ENCODE measurements at regions not wholly inside any gene's neighbourhood (a gene's known extent, or its start where the extent isn't known, plus 50 kb on each side); places are given as distances from the start of the nearest gene placed in this dataset.

DNA sequence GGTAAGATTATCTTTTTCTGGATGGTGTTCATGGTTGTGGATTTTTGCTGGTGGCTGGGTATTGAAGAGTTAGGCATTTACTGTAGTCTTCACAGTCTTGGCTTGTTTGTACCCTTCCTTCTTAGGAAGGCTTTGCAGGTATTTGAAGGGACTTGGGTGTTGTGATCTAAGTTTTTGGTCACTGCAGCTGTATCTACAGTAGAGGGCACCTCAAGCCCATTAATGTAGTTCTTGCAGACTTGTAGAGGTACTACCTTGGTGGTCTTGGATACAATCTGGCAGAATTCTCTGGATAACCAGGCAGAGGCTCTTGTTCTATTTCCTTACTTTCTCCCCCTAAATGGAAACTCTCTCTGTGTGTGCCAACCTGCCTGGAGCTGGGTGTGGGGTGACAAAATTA lies 155.8 kb upstream of the BRINP3 start:
- H3K4me3 ChIP-seq (ENCODE audit: low read depth in 1 of 2, low read length in 1 of 2) = no peak overlapping the region
- no peaks in the 10 kb centered on the region for H3K27me3 ChIP-seq
- no peaks in the 10 kb centered on the region for H3K9me3 ChIP-seq
- no peaks in the 10 kb centered on the region for H3K4me1 ChIP-seq (ENCODE audit: control insufficient read depth in 1 of 2, insufficient read depth in 1 of 2, low read depth in 1 of 2, low read length in 1 of 2)
- no peak for TF ChIP-seq CTCF (IDR thresholded peaks at IDR 0.05)
- no peaks in the 10 kb centered on the region for H3K36me3 ChIP-seq
- no peak overlapping the region for H3K27ac ChIP-seq

DNA sequence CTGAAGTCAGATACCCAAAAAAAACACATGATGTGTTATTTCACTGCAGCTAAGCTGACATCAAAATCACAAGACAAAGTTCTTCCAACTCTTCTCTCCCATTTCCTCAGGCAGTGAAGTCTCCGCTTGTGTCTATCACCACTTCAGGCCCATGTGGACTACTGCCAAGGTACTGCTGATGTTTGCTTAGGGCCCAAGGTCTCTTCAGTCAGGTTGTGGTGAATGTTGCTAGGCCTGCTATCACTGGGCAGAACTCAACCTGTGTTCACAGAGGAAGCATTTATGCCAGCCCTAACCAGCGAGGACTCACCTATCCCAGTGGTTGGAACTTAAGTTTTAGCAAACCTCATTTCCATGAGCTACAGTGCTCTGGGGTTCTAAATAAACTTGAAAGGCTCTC lies 156.5 kb upstream of the BRINP3 start:
- H3K4me3 ChIP-seq (ENCODE audit: low read depth in 1 of 2, low read length in 1 of 2) = no peak overlapping the region
- no peaks in the 10 kb centered on the region for H3K27me3 ChIP-seq
- TF ChIP-seq CTCF (IDR thresholded peaks at IDR 0.05) = no peak
- no peaks in the 10 kb centered on the region for H3K4me1 ChIP-seq (ENCODE audit: control insufficient read depth in 1 of 2, insufficient read depth in 1 of 2, low read depth in 1 of 2, low read length in 1 of 2)
- H3K27ac ChIP-seq = no peak overlapping the region
- H3K36me3 ChIP-seq = no peaks in the 10 kb centered on the region
- H3K9me3 ChIP-seq = no peaks in the 10 kb centered on the region

GRCh38 chr1:190649553-190649952 lies 171.9 kb upstream of the BRINP3 start:
- Histone ChIP-seq H3K9me3 (no peaks in the 10 kb centered on the region), H3K36me3 (no peaks in the 10 kb centered on the region), H3K4me3 (ENCODE audit: low read depth in 1 of 2, low read length in 1 of 2) (no peak overlapping the region), H3K4me1 (ENCODE audit: control insufficient read depth in 1 of 2, insufficient read depth in 1 of 2, low read depth in 1 of 2, low read length in 1 of 2) (no peaks in the 10 kb centered on the region), H3K27ac (no peak overlapping the region), H3K27me3 (no peaks in the 10 kb centered on the region)
- TF ChIP-seq CTCF (IDR thresholded peaks at IDR 0.05) = no peak

GRCh38 chr1:190658907-190659306 lies 181.2 kb upstream of the BRINP3 start:
- Histone ChIP-seq H3K4me3 (ENCODE audit: low read depth in 1 of 2, low read length in 1 of 2) (no peak overlapping the region), H3K27ac (no peak overlapping the region), H3K9me3 (no peaks in the 10 kb centered on the region), H3K36me3 (no peaks in the 10 kb centered on the region), H3K27me3 (no peaks in the 10 kb centered on the region), H3K4me1 (ENCODE audit: control insufficient read depth in 1 of 2, insufficient read depth in 1 of 2, low read depth in 1 of 2, low read length in 1 of 2) (no peaks in the 10 kb centered on the region)
- no peak for TF ChIP-seq CTCF (IDR thresholded peaks at IDR 0.05)

- Histone ChIP-seq H3K4me3 (ENCODE audit: low read depth in 1 of 2, low read length in 1 of 2) (no peak overlapping the region), H3K4me1 (ENCODE audit: control insufficient read depth in 1 of 2, insufficient read depth in 1 of 2, low read depth in 1 of 2, low read length in 1 of 2) (no peaks in the 10 kb centered on the region), H3K27ac (no peak overlapping the region), H3K27me3 (no peaks in the 10 kb centered on the region), H3K36me3 (no peaks in the 10 kb centered on the region), H3K9me3 (peaks cover 4% of the 10 kb centered on the region)
- TF ChIP-seq CTCF (IDR thresholded peaks at IDR 0.05) = no peak
Measured at GRCh38 chr1:190663962-190664361, 186.3 kb upstream of the BRINP3 start.

DNA sequence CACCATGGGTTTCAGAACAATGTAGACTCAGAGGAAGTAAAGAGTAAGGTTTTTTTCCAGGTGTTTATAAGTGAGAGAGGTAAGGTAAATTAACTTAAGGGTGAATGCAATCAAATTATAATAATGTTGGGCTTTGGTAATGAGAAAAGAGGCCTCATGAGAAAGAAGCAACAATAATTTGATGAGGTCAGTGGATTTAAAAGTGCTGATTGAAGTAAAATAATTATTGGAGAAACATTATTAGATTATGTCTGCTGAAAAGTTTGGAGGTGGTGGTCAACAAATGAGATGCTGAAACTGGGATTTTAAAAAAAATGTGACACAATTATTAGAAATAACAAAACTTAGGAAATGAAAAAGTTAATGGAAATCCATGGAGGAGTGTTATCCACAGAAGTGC lies 187.4 kb upstream of the BRINP3 start:
- H3K4me3 ChIP-seq (ENCODE audit: low read depth in 1 of 2, low read length in 1 of 2) = no peak overlapping the region
- no peak overlapping the region for H3K27ac ChIP-seq
- H3K36me3 ChIP-seq = no peaks in the 10 kb centered on the region
- H3K27me3 ChIP-seq = no peaks in the 10 kb centered on the region
- TF ChIP-seq CTCF (IDR thresholded peaks at IDR 0.05) = no peak
- peaks cover 4% of the 10 kb centered on the region for H3K9me3 ChIP-seq
- no peaks in the 10 kb centered on the region for H3K4me1 ChIP-seq (ENCODE audit: control insufficient read depth in 1 of 2, insufficient read depth in 1 of 2, low read depth in 1 of 2, low read length in 1 of 2)

All from neutrophil (primary cell).